ENCODE measurements at regions not wholly inside any gene's neighbourhood (a gene's known extent, or its start where the extent isn't known, plus 50 kb on each side); places are given as distances from the start of the nearest gene placed in this dataset.

GRCh38 chr17:34481779-34482178 lies 97.6 kb upstream of the TMEM132E start:
- CTCF ChIA-PET: no interaction called here
- DNase-seq (no peak), ATAC-seq (ENCODE audit: low read depth) (no peak)
- Histone ChIP-seq H3K27me3 (replicated peaks in 1 of 4; ENCODE audit: control extremely low read depth in 1 of 4, control insufficient read depth in 3 of 4, insufficient read depth in 4 of 4, low read length in 3 of 4) (peaks cover 0 to 7% (median 3%) of the 10 kb centered on the region in 4 experiments), H3K9ac (ENCODE audit: low read length) (no peak overlapping the region), H3K4me2 (replicated peaks; ENCODE audit: low read depth, low read length, poor library complexity, severe bottlenecking) (no peak overlapping the region), H4K20me1 (ENCODE audit: control insufficient read depth, insufficient read depth, low read length, poor library complexity, severe bottlenecking) (no peaks in the 10 kb centered on the region), H3K27ac (ENCODE audit: low read length in 2 of 2) (no peak overlapping the region), H3K9me3 (ENCODE audit: control extremely low read depth in 1 of 3, control insufficient read depth in 2 of 3, insufficient read depth in 1 of 3, low read length in 2 of 3) (no peaks in the 10 kb centered on the region), H3K79me2 (ENCODE audit: control insufficient read depth, insufficient read depth, low read length) (no peaks in the 10 kb centered on the region), H3K4me1 (ENCODE audit: control insufficient read depth in 2 of 2, insufficient read depth in 2 of 2, low read length in 2 of 2) (no peaks in the 10 kb centered on the region), H3K36me3 (replicated peaks in 1 of 2; ENCODE audit: control extremely low read depth in 1 of 2, control insufficient read depth in 1 of 2, extremely low read depth in 1 of 2, insufficient read depth in 2 of 2, low read length in 1 of 2) (no peaks in the 10 kb centered on the region), H3K4me3 (ENCODE audit: control extremely low read depth in 1 of 5, extremely low read depth in 1 of 5, insufficient read depth in 1 of 5, low read depth in 2 of 5, low read length in 4 of 5) (no peak overlapping the region), H2AFZ (ENCODE audit: insufficient read depth, low read depth, low read length, poor library complexity, severe bottlenecking) (no peak overlapping the region)
- peaks cover 30% of the 10 kb centered on the region for H3K27me3 Mint-ChIP-seq
- intact Hi-C loops (cut with micrococcal nuclease): no loop called here
- H3K9me3 Mint-ChIP-seq (ENCODE audit: insufficient read depth): no peaks in the 10 kb centered on the region
- POLR2A ChIA-PET: no interaction called here
- TF ChIP-seq, protein P1, sequence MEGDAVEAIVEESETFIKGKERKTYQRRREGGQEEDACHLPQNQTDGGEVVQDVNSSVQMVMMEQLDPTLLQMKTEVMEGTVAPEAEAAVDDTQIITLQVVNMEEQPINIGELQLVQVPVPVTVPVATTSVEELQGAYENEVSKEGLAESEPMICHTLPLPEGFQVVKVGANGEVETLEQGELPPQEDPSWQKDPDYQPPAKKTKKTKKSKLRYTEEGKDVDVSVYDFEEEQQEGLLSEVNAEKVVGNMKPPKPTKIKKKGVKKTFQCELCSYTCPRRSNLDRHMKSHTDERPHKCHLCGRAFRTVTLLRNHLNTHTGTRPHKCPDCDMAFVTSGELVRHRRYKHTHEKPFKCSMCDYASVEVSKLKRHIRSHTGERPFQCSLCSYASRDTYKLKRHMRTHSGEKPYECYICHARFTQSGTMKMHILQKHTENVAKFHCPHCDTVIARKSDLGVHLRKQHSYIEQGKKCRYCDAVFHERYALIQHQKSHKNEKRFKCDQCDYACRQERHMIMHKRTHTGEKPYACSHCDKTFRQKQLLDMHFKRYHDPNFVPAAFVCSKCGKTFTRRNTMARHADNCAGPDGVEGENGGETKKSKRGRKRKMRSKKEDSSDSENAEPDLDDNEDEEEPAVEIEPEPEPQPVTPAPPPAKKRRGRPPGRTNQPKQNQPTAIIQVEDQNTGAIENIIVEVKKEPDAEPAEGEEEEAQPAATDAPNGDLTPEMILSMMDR (IDR thresholded peaks at IDR 0.05): no peak
- no peak for TF ChIP-seq EZH2 (IDR thresholded peaks at IDR 0.05; ENCODE audit: borderline replicate concordance, insufficient read depth, low read depth, low read length, poor library complexity, severe bottlenecking)
- no peak overlapping the region for H3K27ac Mint-ChIP-seq
- no peak overlapping the region for H3K4me3 Mint-ChIP-seq
- no peaks in the 10 kb centered on the region for H3K4me1 Mint-ChIP-seq
- WGBS (ENCODE audit: insufficient coverage): 71% methylated on average over 1 of the region's 1 CpG

GRCh38 chr17:34479371-34479770 lies 100.0 kb upstream of the TMEM132E start:
- intact Hi-C loops (cut with micrococcal nuclease): no loop called here
- Mint-ChIP-seq H3K4me1 (no peaks in the 10 kb centered on the region), H3K27me3 (peaks cover 18% of the 10 kb centered on the region), H3K9me3 (ENCODE audit: insufficient read depth) (no peaks in the 10 kb centered on the region), H3K27ac (no peak overlapping the region), H3K4me3 (no peak overlapping the region)
- Histone ChIP-seq H3K9ac (ENCODE audit: low read length) (no peak overlapping the region), H3K4me2 (replicated peaks; ENCODE audit: low read depth, low read length, poor library complexity, severe bottlenecking) (no peak overlapping the region), H3K27me3 (replicated peaks in 1 of 4; ENCODE audit: control extremely low read depth in 1 of 4, control insufficient read depth in 3 of 4, insufficient read depth in 4 of 4, low read length in 3 of 4) (peaks cover 0 to 7% (median 2%) of the 10 kb centered on the region in 4 experiments), H3K36me3 (replicated peaks in 1 of 2; ENCODE audit: control extremely low read depth in 1 of 2, control insufficient read depth in 1 of 2, extremely low read depth in 1 of 2, insufficient read depth in 2 of 2, low read length in 1 of 2) (no peaks in the 10 kb centered on the region), H3K27ac (ENCODE audit: low read length in 2 of 2) (no peak overlapping the region), H2AFZ (ENCODE audit: insufficient read depth, low read depth, low read length, poor library complexity, severe bottlenecking) (no peak overlapping the region), H3K9me3 (ENCODE audit: control extremely low read depth in 1 of 3, control insufficient read depth in 2 of 3, insufficient read depth in 1 of 3, low read length in 2 of 3) (no peaks in the 10 kb centered on the region), H3K79me2 (ENCODE audit: control insufficient read depth, insufficient read depth, low read length) (no peaks in the 10 kb centered on the region), H3K4me3 (ENCODE audit: control extremely low read depth in 1 of 5, extremely low read depth in 1 of 5, insufficient read depth in 1 of 5, low read depth in 2 of 5, low read length in 4 of 5) (no peak overlapping the region), H4K20me1 (ENCODE audit: control insufficient read depth, insufficient read depth, low read length, poor library complexity, severe bottlenecking) (no peaks in the 10 kb centered on the region), H3K4me1 (ENCODE audit: control insufficient read depth in 2 of 2, insufficient read depth in 2 of 2, low read length in 2 of 2) (no peaks in the 10 kb centered on the region)
- CTCF ChIA-PET: no interaction called here
- no peak for ATAC-seq (ENCODE audit: low read depth)
- POLR2A ChIA-PET: no interaction called here
- WGBS (ENCODE audit: insufficient coverage): 78% methylated on average over 6 of the region's 6 CpGs
- DNase-seq: no peak
- TF ChIP-seq EZH2 (IDR thresholded peaks at IDR 0.05; ENCODE audit: borderline replicate concordance, insufficient read depth, low read depth, low read length, poor library complexity, severe bottlenecking): no peak
- TF ChIP-seq, protein P1 (IDR thresholded peaks at IDR 0.05): no peak
